K562 (cell line): ENCODE measurements at regions not wholly inside any gene's neighbourhood (a gene's known extent, or its start where the extent isn't known, plus 50 kb on each side); places are given as distances from the start of the nearest gene placed in this dataset.

Experiments
- ATF1 ChIP-seq, 2 experiments: fragments of 450-650 bp in 1 of 2; IDR thresholded peaks; 2 replicates each; pipeline ENCODE4 v1.6.1; 2016; ENCODE audit warnings: missing compliant biosample characterization in 1 of 2, missing genetic modification characterization in 1 of 2
- CREB1 ChIP-seq, 2 experiments: sonication (generic) in 1 of 2; formaldehyde crosslinking in 1 of 2; IDR thresholded peaks; 2 replicates each; pipeline versions ENCODE4 v1.6.1 to v1.8.0; 2012 to 2022; ENCODE audit warnings: inconsistent platforms in 1 of 2, mild to moderate bottlenecking in 1 of 2, missing genetic modification reagents in 1 of 2, moderate library complexity in 1 of 2
- FOXA1 ChIP-seq: fragments of 450-650 bp; IDR thresholded peaks from 2 replicates; pipeline ENCODE4 v1.6.1; 2016; ENCODE audit warnings: mild to moderate bottlenecking, borderline replicate concordance
- MTA3 ChIP-seq: fragments of 450-650 bp; formaldehyde crosslinking; IDR thresholded peaks from 2 replicates; pipeline ENCODE4 v1.6.1; 2017; ENCODE audit warnings: mild to moderate bottlenecking, borderline replicate concordance
- NCOA4 ChIP-seq: fragments of 450-650 bp; IDR thresholded peaks from 2 replicates; pipeline ENCODE4 v1.6.1; 2018; ENCODE audit warnings: mild to moderate bottlenecking; ENCODE audit not compliant: partially characterized antibody
- RBM39 ChIP-seq: fragments of 200-400 bp; formaldehyde crosslinking; optimal IDR thresholded peaks from 2 replicates; pipeline ENCODE3; 2018; ENCODE audit warnings: low read depth, low read length
- SMARCB1 ChIP-seq: IDR thresholded peaks from 2 replicates; pipeline ENCODE4 v1.6.1; 2011; ENCODE audit warnings: improper control_type of control experiment, low read depth; ENCODE audit not compliant: insufficient read length
- TGIF2 ChIP-seq: sonication (generic); formaldehyde crosslinking; IDR thresholded peaks from 2 replicates; pipeline ENCODE4 v1.8.1; 2022; ENCODE audit warnings: mild to moderate bottlenecking, missing genetic modification reagents, moderate library complexity
- YY1 ChIP-seq, 3 experiments: IDR thresholded peaks; 2 replicates each; pipeline ENCODE4 v1.6.1; 2011; ENCODE audit warnings: low read length in 2 of 3, mild to moderate bottlenecking in 2 of 3, moderate library complexity in 2 of 3, borderline replicate concordance in 1 of 3, control low read depth in 1 of 3, low read depth in 1 of 3; ENCODE audit not compliant: insufficient read depth in 3 of 3, insufficient replicate concordance in 2 of 3, control insufficient read depth in 1 of 3, insufficient read length in 1 of 3; ENCODE audit errors: extremely low read depth in 1 of 3
- ZNF133 ChIP-seq: fragments of 250-450 bp; sonication (Bioruptor Pico); IDR thresholded peaks from 2 replicates; pipeline ENCODE4 v1.4.0; 2020; ENCODE audit warnings: mild to moderate bottlenecking
- ZNF175 ChIP-seq: fragments of 200-800 bp; sonication (Bioruptor generic); IDR thresholded peaks from 2 replicates; pipeline ENCODE4 v1.6.1; 2016; ENCODE audit warnings: low read depth, mild to moderate bottlenecking, missing genetic modification characterization, missing compliant biosample characterization
- ZNF431 ChIP-seq: sonication (generic); formaldehyde crosslinking; IDR thresholded peaks from 2 replicates; pipeline ENCODE4 v1.8.0; 2022; ENCODE audit warnings: mild to moderate bottlenecking, missing genetic modification reagents
- ZNF785 ChIP-seq: fragments of 250-450 bp; sonication (Bioruptor Pico); IDR thresholded peaks from 2 replicates; pipeline ENCODE4 v1.4.0; 2020; ENCODE audit warnings: mild to moderate bottlenecking
- TF ChIP-seq, protein P1 (sequence below): fragments of 250-450 bp; sonication (Bioruptor Pico); IDR thresholded peaks from 2 replicates; pipeline ENCODE4 v1.5.0; 2020; ENCODE audit warnings: mild to moderate bottlenecking, borderline replicate concordance
- TF ChIP-seq, protein P2 (sequence below): fragments of 250-450 bp; sonication (Bioruptor Pico); IDR thresholded peaks from 2 replicates; pipeline ENCODE4 v1.8.0; 2021; ENCODE audit warnings: moderate library complexity, mild to moderate bottlenecking, inconsistent platforms
- TF ChIP-seq, protein P3 (sequence below): IDR thresholded peaks from 3 replicates; pipeline ENCODE4 v1.6.1; 2011; ENCODE audit warnings: borderline replicate concordance, mild to moderate bottlenecking; ENCODE audit not compliant: insufficient read length, insufficient read depth
- TF ChIP-seq, protein P4 (sequence below), 2 experiments: fragments of 450-650 bp in 1 of 2; sonication (generic) in 1 of 2; formaldehyde crosslinking in 1 of 2; IDR thresholded peaks in 1 of 2; conservative IDR thresholded peaks in 1 of 2; 2 replicates each; pipeline versions ENCODE4 v1.6.1 to v1.8.1; 2016 to 2023; ENCODE audit warnings: mild to moderate bottlenecking in 2 of 2, moderate library complexity in 2 of 2, inconsistent platforms in 1 of 2, missing genetic modification reagents in 1 of 2
- TF ChIP-seq, protein P5 (sequence below): sonication (generic); formaldehyde crosslinking; IDR thresholded peaks from 2 replicates; pipeline ENCODE4 v1.8.1; 2023; ENCODE audit warnings: mild to moderate bottlenecking, missing genetic modification reagents, moderate library complexity

DNA sequence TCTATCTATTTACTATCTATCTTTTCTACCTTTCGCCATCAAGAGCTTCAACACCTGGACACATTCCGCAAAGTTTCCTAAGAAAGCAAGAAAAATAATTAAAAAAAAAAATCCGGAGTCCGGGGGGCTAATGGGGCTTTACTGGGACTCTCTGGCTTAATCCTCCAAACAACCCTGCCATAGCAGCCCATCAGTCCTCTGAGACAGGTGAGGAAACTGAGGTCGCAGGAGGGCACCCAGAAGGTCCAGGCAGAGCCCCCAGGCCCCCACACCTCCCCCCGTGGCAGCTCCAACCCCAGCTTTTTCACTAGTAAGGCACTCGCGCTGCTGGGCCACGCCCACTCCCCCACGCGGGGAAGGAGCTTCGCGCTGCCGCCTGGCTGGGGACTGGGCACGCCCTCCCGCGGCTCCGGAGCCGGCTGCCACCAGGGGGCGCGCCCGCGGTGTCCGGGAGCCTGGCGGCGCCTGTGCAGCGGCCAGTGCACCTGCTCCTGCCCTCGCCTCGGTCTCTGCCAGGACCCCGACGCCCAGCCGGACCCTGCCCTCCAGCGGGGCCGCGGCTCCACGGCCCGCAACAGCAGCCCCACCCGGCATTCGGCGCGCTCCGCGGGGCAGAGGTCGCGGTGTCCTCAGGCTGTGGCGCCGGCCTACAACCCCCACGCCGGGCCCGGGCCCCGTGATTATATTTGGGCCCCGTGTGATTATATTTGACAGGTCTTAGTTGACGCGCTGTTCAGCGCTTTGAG, 54.1 kb upstream of the SAMD11 start (continued):
- TF ChIP-seq, protein P1, sequence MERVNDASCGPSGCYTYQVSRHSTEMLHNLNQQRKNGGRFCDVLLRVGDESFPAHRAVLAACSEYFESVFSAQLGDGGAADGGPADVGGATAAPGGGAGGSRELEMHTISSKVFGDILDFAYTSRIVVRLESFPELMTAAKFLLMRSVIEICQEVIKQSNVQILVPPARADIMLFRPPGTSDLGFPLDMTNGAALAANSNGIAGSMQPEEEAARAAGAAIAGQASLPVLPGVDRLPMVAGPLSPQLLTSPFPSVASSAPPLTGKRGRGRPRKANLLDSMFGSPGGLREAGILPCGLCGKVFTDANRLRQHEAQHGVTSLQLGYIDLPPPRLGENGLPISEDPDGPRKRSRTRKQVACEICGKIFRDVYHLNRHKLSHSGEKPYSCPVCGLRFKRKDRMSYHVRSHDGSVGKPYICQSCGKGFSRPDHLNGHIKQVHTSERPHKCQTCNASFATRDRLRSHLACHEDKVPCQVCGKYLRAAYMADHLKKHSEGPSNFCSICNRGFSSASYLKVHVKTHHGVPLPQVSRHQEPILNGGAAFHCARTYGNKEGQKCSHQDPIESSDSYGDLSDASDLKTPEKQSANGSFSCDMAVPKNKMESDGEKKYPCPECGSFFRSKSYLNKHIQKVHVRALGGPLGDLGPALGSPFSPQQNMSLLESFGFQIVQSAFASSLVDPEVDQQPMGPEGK (CRISPR knock-in tag) = no peak
- TF ChIP-seq ZNF431 (CRISPR knock-in tag) (no peak), RBM39 (no peak), ZNF175 (CRISPR knock-in tag) (no peak), MTA3 (no peak), NCOA4 (no peak), ZNF785 (CRISPR knock-in tag) (no peak), CREB1 (IDR thresholded peaks at IDR 0.05) (no peak), CREB1 (CRISPR knock-in tag; IDR thresholded peaks at IDR 0.05) (no peak), FOXA1 (no peak), TGIF2 (CRISPR knock-in tag) (no peak), ATF1 (CRISPR knock-in tag; IDR thresholded peaks at IDR 0.05) (no peak), ATF1 (tag; IDR thresholded peaks at IDR 0.05) (0 out of 2 replicates have a peak, but pooled peaks have one; percentile 28), YY1 (IDR thresholded peaks at IDR 0.05; ENCODE audit: borderline replicate concordance in 1 of 3, control insufficient read depth in 1 of 3, extremely low read depth in 1 of 3, insufficient read depth in 3 of 3, insufficient read length in 1 of 3, insufficient replicate concordance in 2 of 3, low read depth in 1 of 3, low read length in 2 of 3) (peak in 1 of 3 experiments; percentile 62), SMARCB1 (no peak), ZNF133 (no peak)
- TF ChIP-seq, protein P2, sequence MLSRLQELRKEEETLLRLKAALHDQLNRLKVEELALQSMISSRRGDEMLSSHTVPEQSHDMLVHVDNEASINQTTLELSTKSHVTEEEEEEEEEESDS = no peak
- TF ChIP-seq, protein P3, sequence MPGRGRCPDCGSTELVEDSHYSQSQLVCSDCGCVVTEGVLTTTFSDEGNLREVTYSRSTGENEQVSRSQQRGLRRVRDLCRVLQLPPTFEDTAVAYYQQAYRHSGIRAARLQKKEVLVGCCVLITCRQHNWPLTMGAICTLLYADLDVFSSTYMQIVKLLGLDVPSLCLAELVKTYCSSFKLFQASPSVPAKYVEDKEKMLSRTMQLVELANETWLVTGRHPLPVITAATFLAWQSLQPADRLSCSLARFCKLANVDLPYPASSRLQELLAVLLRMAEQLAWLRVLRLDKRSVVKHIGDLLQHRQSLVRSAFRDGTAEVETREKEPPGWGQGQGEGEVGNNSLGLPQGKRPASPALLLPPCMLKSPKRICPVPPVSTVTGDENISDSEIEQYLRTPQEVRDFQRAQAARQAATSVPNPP = no peak
- TF ChIP-seq, protein P4, sequence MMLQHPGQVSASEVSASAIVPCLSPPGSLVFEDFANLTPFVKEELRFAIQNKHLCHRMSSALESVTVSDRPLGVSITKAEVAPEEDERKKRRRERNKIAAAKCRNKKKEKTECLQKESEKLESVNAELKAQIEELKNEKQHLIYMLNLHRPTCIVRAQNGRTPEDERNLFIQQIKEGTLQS (IDR thresholded peaks at IDR 0.05) = no peak
- TF ChIP-seq, protein P4 (CRISPR knock-in tag; conservative IDR thresholded peaks at IDR 0.05) = no peak
- TF ChIP-seq, protein P5, sequence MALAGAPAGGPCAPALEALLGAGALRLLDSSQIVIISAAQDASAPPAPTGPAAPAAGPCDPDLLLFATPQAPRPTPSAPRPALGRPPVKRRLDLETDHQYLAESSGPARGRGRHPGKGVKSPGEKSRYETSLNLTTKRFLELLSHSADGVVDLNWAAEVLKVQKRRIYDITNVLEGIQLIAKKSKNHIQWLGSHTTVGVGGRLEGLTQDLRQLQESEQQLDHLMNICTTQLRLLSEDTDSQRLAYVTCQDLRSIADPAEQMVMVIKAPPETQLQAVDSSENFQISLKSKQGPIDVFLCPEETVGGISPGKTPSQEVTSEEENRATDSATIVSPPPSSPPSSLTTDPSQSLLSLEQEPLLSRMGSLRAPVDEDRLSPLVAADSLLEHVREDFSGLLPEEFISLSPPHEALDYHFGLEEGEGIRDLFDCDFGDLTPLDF (CRISPR knock-in tag) = peak; percentile 64; the same call in 1 of the 2 replicates
